ENCODE measurements at regions not wholly inside any gene's neighbourhood (a gene's known extent, or its start where the extent isn't known, plus 50 kb on each side); places are given as distances from the start of the nearest gene placed in this dataset.

DNA sequence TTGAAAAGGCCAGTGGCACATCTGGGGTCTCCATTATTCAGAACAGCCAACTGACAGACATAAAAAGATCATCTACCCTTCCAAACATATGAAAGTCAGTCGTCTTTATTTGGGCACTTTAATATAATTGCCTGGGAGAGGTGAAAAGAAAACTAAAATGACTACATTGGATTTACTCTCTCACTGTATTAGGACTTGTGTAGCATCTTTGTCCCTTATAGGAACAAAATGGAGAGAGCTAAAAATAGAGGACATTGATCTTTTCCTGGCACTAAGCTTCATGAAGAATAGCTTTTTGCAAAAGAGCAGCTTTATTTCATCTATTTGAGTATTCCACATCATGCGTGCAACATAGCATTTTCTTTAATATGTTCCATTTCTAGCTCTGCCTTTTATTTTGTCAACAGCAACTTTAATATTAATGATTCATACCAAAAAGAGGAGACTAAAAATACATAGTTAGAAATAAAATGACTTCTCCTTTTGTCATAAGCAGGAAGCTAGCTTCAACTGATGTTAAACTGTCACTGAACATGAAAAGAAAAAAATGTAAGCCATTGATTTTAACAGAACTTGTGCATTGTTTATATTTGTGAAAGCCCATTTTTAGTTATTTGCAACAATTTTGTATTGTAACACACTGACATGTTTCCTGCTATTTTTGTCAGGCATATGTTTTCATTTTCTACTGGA lies 254.6 kb downstream of the SEC23A start:
- no peak for DNase-seq (ENCODE audit: low read depth, low spot score)

DNA sequence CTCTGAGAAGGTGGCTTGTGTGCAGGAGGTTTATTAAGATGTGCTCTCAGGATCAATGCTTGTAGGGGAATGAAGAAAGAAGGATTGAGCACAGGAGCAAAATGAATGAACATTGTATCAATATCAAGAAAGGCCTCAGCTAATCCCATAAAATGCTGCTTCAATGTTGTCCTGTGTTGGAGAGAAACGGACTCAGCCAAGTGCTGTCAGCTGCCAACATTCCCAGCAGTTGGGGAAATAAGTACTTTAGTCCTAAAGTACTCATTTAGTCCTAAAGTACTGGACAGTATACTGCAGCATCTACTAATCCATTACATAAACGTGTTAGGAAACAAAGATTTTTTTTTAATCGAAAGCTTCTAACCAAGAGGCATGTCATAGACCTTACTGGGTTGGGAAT lies 255.9 kb downstream of the SEC23A start:
- DNase-seq (ENCODE audit: low read depth, low spot score): no peak

DNA sequence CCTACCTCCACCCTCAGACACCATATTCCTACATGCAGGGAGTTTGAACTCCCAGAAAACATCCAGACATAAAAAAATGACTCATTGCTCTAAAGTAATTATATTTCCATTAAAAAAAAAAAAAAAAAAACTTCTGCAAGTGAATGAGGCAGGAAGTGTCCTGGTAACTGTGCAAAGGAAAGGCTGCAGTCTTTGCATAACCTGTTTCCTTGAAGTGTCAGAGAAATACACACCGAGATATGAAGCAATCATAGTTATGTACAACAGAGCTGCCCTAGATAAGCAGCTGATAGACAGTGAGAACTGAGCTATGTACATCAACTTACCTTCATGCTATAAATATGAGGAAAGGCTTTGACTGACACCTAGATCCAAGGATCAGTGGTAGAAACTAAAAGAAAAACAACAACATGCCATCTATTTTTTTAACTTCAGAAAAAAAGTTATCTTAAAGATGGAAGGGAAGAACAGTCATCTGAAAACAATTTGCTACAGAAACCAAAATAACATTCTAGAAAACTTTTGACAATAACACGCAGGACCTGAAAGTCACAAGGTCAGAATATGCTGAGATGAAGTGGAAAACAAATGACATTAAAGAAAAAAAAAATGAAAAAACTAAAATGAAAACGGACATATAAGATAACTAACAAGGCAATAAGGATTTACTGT lies 263.2 kb downstream of the SEC23A start:
- DNase-seq (ENCODE audit: low read depth, low spot score): no peak

DNA sequence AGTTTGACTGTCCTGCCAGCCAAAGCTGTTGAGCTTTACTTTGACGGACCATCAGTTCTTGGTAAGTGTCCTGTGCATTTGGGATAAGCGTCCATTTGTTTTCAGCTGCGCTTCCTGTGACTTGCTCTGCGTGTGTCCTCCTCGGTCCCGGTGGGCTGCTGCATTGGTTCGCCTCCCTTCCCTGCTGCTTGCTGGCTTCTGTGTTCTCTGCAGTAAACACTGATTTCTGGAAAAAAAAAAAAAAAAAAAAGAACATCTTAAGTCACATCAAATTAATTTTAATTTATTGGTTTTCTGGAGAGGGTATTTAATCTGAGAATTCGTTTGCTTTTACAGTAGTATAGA lies 264.1 kb downstream of the SEC23A start:
- DNase-seq (ENCODE audit: low read depth, low spot score): no peak

DNA sequence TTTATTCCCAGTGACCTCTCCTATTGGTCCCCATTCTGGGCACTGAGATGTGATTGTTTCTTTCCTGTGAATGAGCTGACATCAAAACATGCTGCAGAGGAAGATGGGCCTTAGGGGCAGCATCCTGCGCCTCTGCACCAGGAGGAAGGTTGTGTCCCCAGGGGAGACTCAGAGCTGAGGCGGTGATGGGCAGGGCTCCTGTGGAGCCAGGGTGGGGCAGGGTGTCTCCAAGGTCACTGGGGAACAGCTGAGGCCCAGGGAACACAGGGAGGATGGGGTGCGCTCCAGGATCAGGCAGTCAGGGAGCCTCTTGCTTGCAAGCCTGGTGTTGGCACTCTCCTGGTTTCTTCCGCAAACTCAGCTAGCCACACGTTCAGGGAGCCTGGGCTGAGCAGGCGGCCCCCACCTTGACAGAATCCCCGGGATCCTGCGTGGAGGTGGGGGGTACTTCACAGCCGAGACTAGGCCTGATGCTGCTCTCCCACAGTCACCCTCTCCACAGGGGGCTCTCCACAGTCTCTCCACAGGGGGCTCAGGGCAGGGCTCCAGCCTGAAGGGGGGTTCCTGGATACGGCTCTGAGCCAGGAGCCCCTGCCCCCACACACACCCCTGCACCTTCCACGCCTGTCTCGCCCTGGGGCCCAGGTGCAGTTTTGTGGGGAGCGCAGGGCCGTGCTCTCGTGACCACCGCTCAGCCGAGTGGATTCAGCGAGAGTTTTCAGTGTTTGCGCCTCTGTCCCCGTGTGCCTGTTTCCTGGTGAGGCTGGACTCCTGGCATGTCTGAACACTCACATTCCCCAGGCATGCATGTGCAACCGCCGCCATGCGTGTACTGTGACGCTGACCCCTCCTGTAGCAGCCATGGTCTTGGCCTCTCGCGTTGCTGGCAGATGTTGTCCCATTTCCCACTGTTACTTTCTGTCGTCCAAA lies 264.7 kb downstream of the SEC23A start:
- no peak for DNase-seq (ENCODE audit: low read depth, low spot score)

GRCh38 chr14:38837343-38838048 lies 265.5 kb downstream of the SEC23A start:
- no peak for DNase-seq (ENCODE audit: low read depth, low spot score)

- no peak for DNase-seq (ENCODE audit: low read depth, low spot score)
These were observed 266.5 kb downstream of the SEC23A start for GRCh38 chr14:38836539-38836938.

GRCh38 chr14:38835874-38836273 lies 267.2 kb downstream of the SEC23A start:
- DNase-seq (ENCODE audit: low read depth, low spot score): no peak

DNA sequence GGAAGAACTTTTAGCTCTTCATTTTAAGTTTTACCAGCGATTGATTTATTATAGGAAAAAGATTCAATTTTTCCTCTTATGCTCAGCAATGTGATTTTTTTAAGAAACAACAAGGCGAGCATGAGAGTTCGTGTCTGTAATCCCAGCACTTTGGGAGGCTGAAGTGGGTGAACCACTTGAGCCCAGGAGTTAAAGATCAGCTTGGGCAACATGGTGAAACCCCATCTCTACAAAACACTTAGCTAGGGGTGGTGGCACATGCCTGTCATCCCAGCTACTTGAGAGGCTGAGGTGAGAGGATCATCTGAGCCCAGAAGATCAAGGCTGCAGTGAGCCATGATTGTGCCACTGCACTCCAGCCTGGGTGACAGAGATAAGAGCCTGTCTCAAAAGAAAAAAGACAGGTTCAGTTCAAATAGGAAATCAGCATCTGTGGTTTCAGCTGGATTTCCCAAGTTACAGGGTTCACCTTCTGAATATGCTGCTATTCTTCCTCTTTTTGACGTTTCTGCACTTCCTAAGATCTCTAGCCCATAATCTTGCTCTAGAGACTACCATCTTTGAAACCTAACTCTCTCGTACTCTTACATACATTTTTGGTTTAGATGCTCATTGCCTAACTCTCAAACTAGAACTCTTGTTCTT lies 274.7 kb downstream of the SEC23A start:
- no peak for DNase-seq (ENCODE audit: low read depth, low spot score)

GRCh38 chr14:38824706-38825105 lies 278.3 kb downstream of the SEC23A start:
- no peak for DNase-seq (ENCODE audit: low read depth, low spot score)

DNA sequence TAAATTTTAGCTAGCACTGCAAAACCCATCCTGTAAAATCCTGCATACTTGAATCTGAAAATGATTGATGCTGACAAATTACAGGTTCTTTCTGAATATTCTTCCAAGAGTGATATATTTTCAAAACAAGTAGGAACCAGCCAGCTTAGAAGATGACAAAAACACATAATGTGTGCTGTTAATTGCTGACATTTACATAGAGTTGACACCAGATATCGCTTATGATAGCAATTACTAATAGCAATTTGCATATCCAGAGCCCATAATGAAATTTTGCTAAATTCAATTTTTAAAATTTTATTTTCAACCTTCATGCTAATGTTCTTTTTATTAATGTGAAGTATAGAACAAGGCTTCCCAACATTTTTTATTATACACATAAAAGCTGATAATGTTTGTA lies 284.5 kb downstream of the SEC23A start:
- DNase-seq (ENCODE audit: low read depth, low spot score): no peak

DNA sequence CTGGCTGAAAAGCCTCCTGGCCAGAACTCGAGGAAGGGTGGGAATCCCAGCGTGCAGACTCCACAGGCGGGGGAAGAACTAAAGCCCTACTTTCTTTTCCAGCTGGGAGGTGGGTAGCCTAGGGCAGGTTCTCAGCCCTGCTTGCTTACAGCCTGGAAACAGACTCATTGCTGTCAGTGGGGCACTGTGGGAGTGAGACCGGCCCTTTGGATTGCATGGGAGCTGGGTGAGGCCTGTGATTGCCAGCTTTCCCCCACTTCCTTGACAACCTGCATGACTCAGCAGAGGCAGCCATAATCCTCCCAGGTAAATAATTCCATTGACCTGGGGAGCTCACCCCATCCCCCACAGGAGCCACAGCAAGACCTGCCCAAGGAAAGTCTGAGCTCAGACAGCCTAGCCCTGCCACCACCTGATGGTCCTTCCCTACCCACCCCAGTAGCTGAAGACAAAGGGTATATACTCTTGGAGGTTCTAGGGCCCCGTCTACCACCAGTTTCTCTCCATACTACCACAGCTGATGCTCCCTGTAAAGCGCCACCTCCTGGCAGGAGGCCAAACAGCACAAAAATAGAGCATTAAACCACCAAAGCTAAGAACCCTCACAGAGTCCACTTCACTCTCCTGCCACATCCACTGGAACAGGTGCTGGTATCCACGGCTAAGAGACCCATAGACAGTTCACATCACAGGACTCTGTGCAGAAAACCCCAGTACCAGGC lies 294.1 kb downstream of the SEC23A start:
- DNase-seq (ENCODE audit: low read depth, low spot score): no peak

DNA sequence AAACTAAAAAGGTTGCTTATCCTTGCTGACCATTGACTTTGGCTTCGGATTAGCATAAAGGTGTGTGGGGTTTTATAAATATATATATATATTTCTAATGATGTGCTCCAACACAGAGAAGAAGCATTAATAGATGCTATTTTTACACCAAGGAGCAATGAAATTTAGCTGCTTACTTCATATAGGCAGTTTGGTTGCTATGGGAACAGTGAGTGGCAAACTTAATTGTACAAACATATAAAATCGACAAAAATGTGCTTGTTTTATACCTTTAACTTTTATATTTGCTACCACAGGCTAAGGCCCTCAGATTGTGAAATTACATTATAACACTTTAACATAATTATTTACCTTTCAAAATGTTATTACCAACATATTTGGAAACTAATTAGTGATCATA lies 303.4 kb downstream of the SEC23A start:
- no peak for DNase-seq (ENCODE audit: low read depth, low spot score)

GRCh38 chr14:38794677-38795076 lies 308.4 kb downstream of the SEC23A start:
- no peak for DNase-seq (ENCODE audit: low read depth, low spot score)

DNA sequence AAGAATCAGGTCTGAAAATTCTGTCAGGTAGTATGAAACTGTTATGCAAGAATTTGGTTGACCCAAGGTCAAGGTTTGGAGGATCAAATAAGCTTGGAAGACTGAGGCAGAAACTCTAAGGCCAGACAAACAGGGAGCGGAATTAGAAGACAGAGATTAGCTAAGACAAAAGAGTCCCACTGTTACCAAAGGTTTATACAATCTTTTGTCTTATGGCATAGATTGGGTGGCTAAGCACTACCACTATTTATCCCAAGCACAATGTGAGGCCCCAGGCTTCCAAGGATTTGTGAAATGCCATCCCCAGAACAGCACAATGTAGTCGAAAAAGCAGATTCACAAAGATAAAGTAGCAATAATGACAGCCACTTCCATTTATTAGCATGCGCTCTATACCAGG lies 311.2 kb downstream of the SEC23A start:
- DNase-seq (ENCODE audit: low read depth, low spot score): no peak

- no peak for DNase-seq (ENCODE audit: low read depth, low spot score)
These were observed 312.1 kb downstream of the SEC23A start for GRCh38 chr14:38790916-38791315.

DNA sequence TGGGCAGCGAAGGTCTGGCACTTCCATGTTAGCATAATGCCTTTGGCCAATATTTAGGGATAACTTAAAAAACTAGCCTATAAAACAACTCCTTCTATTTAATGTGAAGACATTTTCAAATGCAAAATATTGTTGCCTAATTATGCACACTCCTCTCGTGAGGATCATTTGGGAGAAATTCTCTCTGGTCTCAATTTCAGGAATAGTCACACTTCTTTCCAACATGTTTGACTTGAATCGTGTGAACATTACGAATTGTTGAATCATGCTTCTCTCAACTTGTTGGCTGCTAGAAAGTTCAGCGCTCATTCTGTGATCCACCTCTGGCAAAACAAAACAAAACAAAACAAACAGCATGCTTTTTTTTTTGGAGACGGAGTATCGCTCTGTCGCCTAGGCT lies 313.2 kb downstream of the SEC23A start:
- DNase-seq (ENCODE audit: low read depth, low spot score): no peak

DNA sequence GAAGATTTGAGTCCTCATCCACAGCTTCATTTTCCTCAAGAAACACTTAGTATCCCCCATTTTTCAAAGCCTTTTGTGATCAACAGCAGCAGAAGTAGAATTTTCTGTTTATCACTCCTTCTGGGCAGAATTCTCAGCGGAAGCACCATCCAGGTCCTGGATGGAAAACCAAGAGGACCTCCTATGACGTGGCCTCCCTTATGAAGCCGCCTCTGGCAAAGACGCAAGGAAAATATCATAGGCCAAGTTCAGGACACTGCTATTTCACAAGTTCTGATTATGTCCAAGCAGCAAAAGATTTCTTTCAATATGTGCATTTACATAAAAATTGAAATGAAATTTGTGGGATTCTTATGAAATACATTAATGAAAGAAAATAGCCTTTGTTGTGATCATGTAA lies 315.0 kb downstream of the SEC23A start:
- DNase-seq (ENCODE audit: low read depth, low spot score): no peak

DNA sequence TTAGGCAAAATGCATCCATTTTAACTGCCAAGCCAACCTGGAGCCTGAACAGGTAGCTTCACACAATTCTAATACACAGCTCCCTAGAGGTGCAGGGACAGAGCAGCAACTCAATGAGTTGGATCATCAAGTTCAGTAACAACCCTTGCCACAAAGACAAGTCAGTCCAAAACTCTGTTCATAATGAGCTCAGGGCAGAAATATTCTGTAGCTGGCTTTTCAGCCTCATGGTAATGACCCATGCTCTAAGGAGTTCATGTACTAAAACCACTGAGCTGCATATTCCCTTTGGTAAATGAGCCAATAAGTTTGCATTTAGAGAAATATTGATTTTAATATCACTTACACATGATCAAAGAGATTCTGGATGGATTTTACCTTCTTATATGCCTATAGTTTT lies 316.1 kb downstream of the SEC23A start:
- no peak for DNase-seq (ENCODE audit: low read depth, low spot score)

- no peak for DNase-seq (ENCODE audit: low read depth, low spot score)
These were observed 325.6 kb downstream of the SEC23A start for GRCh38 chr14:38777401-38777800.

- no peak for DNase-seq (ENCODE audit: low read depth, low spot score)
These were observed 327.0 kb downstream of the SEC23A start for GRCh38 chr14:38775986-38776385.

Data from activated CD4-positive, CD25-positive, alpha-beta regulatory T cell treated with anti-CD3 and anti-CD28 coated beads, Interleukin-2, amount 50 U/mL, for 16 hours (primary cell).